ENCODE measurements at regions not wholly inside any gene's neighbourhood (a gene's known extent, or its start where the extent isn't known, plus 50 kb on each side); places are given as distances from the start of the nearest gene placed in this dataset.
"Not testable (repeated sequence)": the region's sequence is repeated elsewhere in the genome, so short reads cannot be mapped to it uniquely, and the experiment has no call there.

GRCh38 chr21:35482933-35483662 lies 434.0 kb upstream of the RUNX1 start:
- DNase-seq (ENCODE audit: low read depth in 3 of 3, low spot score in 2 of 3) = no peak

DNA sequence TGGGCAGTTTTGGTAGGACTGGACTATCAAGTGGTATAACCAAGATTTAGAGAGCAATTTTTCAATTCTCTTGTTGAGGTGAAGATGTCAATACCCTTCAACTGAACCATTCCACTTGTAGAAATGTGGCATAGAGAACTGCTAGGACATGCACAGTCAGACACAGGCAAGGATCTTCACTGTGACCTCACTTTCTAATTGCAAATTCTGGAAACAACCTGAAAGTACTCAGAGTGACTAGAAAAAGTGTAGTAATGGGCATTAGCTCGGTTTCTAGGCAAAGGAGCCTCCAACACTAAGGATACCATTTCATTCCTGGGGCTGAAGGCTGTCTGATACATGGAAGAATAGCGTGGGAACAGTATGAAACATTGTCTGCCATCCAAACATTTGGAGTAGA lies 433.0 kb upstream of the RUNX1 start:
- no peak for DNase-seq (ENCODE audit: low read depth in 3 of 3, low spot score in 2 of 3)

DNA sequence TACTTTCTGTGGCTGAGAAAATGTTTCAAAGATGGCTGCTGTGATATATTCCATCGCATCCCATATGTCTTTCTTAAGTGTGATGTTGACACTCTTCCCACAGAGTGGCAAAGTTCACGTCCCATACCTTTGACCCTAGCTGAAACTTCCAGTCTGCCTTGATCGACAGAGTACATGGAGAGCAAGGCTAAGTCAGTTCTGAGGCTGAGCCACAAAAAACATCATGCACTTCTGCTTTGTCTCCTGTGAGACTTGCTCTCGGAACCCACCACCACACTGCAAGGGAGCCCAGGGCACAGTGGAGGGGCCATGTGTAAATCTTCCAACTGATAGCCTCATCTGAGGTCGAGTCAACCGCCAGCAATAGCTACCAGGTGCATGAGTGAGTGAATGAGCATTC lies 431.9 kb upstream of the RUNX1 start:
- no peak for DNase-seq (ENCODE audit: low read depth in 3 of 3, low spot score in 2 of 3)

DNA sequence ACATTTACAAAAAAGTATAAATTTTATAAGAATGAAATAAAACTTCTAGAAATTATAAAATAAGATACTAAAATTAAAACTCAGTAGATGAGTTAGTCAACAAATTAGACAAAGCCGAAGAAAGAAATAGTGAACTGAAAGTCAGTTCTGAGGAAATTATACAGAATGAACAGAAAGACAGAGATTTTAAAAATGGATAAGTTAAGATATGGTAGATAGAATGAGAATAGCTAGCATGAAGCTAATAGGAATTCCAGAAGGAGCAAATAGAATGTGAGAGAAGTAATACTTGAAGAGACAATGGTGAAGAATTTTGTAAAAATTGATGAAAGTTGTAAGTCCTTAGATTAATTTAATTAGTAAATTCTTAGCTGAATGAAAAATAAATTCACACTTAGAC lies 430.4 kb upstream of the RUNX1 start:
- no peak for DNase-seq (ENCODE audit: low read depth in 3 of 3, low spot score in 2 of 3)

GRCh38 chr21:35479065-35479448 lies 430.0 kb upstream of the RUNX1 start:
- no peak for DNase-seq (ENCODE audit: low read depth in 3 of 3, low spot score in 2 of 3)

- DNase-seq (ENCODE audit: low read depth in 3 of 3, low spot score in 2 of 3) = no peak
These were observed 429.3 kb upstream of the RUNX1 start for GRCh38 chr21:35478161-35479064.

DNA sequence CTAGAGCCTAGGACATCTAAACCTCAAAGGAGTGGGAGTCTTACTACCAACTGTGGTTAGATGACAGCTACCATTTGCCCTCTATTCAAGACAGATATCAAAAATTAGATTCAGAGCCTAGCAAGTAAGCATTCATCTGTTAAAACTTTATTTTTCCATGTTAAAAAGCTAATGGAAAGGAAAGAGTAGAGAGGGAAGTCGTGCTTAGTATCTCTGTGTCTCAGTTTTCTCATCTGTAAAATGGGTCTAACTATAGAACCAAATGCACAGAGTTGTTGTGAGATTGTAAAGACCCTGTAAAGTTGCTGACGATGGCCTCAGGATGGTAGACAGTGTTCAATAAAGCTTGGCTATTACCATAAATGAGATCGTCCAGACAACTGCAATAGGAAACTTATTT lies 428.5 kb upstream of the RUNX1 start:
- DNase-seq (ENCODE audit: low read depth in 3 of 3, low spot score in 2 of 3) = no peak

- no peak for DNase-seq (ENCODE audit: low read depth in 3 of 3, low spot score in 2 of 3)
These were observed 427.7 kb upstream of the RUNX1 start for GRCh38 chr21:35476621-35477395.

GRCh38 chr21:35475762-35476161 lies 426.7 kb upstream of the RUNX1 start:
- no peak for DNase-seq (ENCODE audit: low read depth in 3 of 3, low spot score in 2 of 3)

DNA sequence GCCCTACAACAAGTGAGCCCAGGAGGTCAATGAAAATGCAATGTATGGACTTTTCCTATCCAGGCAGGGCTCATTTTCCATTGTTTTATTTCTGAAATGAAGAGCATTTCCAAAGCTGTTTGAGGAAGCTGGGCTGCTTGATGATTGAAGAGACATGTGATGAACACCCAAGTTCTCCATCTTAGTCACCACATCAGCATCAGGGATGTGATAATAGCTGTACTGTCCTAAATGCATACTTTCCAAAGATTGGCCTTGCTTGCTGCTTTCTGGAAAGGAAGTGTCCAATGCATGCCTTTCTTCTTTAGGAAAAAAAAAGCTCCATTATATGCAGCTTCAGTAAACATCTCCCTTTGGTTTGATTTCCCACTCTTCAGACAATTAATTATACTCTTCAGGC lies 425.9 kb upstream of the RUNX1 start:
- DNase-seq (ENCODE audit: low read depth in 3 of 3, low spot score in 2 of 3) = no peak

DNA sequence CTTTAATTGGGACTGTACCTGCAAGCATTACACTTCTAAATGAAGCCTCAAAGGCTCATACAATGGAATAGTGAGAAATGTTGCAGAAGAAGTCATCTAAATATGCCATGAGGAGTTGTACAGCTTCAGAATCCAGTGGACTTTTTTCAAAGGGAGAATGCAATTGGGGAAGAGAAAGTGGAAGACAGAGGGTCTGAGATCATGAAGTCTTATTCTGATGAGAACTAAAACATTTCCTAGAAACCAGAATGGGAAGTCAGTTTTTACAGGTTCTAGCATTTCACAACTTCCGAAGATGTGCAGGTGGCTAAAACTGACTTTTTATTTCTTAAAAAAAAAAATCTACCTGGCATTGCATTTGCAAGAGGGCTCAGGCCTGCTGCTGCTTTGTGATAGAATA lies 424.4 kb upstream of the RUNX1 start:
- no peak for DNase-seq (ENCODE audit: low read depth in 3 of 3, low spot score in 2 of 3)

- no peak for DNase-seq (ENCODE audit: low read depth in 3 of 3, low spot score in 2 of 3)
These were observed 421.4 kb upstream of the RUNX1 start for GRCh38 chr21:35470522-35470921.

- no peak for DNase-seq (ENCODE audit: low read depth in 3 of 3, low spot score in 2 of 3)
These were observed 420.4 kb upstream of the RUNX1 start for GRCh38 chr21:35469498-35469897.

DNA sequence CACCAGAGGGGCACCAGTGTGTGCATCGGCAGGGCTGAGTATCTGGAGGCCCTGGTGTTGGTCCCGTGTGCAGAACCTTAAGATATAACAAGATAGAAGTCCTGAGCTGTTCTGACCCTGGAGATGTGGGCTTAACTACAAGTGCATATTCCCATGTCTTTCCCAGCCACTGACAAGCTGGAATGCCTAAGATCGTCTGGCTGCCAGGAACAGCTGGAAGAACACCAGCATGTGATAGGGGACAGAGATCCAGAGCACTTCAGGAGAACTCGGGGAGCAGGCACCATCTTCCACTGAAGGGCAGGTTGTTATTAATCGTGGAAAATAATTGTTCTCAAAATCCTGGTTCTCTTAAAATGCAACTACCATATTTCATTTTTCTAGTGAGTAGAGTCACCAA lies 419.9 kb upstream of the RUNX1 start:
- no peak for DNase-seq (ENCODE audit: low read depth in 3 of 3, low spot score in 2 of 3)

- no peak for DNase-seq (ENCODE audit: low read depth in 3 of 3, low spot score in 2 of 3)
These were observed 418.5 kb upstream of the RUNX1 start for GRCh38 chr21:35467566-35467965.

DNA sequence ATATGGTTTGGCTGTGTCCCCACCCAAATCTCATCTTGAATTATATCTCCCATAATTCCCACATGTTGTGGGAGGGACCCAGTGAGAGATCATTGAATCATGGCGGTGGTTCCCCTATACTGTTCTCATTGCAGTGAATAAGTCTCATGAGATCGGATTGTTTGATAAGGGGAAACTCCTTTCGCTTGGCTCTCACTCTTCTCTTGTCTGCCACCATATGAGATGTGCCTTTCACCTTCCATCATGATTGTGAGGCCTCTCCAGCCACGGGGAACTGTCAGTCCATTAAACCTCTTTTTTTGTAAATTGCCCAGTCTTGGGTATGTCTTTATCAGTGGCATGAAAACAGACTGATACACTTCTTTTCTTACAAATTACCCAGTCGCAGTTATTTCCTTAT lies 417.6 kb upstream of the RUNX1 start:
- not testable (repeated sequence) for DNase-seq (ENCODE audit: low read depth in 3 of 3, low spot score in 2 of 3)

DNA sequence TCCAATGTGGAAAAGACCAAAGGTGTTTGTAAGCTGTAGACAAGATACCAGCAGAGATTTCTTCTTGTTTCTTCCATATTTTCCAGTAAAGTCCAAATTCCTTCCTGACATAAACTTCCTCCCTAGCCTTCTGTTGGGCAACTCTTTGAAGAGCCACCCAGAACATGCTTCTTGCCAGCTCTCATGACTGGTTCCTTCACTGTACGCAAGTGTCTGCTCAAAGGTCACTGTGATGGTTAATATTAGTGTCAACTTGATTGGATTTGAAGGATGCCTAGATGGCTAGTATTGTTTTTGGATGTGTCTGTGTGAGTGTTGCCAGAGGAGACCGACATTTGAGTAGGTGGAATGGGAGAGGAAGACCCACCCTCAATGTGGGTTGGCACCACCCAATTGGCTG lies 416.6 kb upstream of the RUNX1 start:
- no peak for DNase-seq (ENCODE audit: low read depth in 3 of 3, low spot score in 2 of 3)

DNA sequence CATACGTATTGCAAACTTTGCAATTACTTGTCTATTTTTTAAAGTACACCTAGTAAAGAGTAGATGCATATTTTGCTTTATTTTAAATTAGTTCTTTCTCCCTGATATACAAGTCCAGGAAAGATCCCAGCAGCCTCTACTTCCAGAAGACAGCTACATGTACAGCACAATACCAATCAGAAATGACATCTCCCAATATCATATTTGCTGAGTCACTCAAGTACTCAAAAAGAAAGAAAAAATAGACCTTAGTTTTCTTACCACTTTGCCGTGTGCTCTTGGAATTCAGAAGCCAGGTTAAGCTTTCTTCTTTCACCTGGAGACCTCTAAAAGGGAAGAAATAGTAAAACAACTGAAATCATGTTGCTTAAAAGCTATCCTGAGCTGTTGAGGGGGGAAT lies 412.6 kb upstream of the RUNX1 start:
- DNase-seq (ENCODE audit: low read depth in 3 of 3, low spot score in 2 of 3) = no peak

GRCh38 chr21:35460441-35460840 lies 411.3 kb upstream of the RUNX1 start:
- DNase-seq (ENCODE audit: low read depth in 3 of 3, low spot score in 2 of 3) = no peak

GRCh38 chr21:35458405-35458804 lies 409.3 kb upstream of the RUNX1 start:
- no peak for DNase-seq (ENCODE audit: low read depth in 3 of 3, low spot score in 2 of 3)

GRCh38 chr21:35457097-35457804 lies 408.1 kb upstream of the RUNX1 start:
- no peak for DNase-seq (ENCODE audit: low read depth in 3 of 3, low spot score in 2 of 3)

Data from right renal cortex interstitium (tissue), 3 donors.